ENCODE measurements at regions not wholly inside any gene's neighbourhood (a gene's known extent, or its start where the extent isn't known, plus 50 kb on each side); places are given as distances from the start of the nearest gene placed in this dataset.
"Not testable (repeated sequence)": the region's sequence is repeated elsewhere in the genome, so short reads cannot be mapped to it uniquely, and the experiment has no call there.

DNA sequence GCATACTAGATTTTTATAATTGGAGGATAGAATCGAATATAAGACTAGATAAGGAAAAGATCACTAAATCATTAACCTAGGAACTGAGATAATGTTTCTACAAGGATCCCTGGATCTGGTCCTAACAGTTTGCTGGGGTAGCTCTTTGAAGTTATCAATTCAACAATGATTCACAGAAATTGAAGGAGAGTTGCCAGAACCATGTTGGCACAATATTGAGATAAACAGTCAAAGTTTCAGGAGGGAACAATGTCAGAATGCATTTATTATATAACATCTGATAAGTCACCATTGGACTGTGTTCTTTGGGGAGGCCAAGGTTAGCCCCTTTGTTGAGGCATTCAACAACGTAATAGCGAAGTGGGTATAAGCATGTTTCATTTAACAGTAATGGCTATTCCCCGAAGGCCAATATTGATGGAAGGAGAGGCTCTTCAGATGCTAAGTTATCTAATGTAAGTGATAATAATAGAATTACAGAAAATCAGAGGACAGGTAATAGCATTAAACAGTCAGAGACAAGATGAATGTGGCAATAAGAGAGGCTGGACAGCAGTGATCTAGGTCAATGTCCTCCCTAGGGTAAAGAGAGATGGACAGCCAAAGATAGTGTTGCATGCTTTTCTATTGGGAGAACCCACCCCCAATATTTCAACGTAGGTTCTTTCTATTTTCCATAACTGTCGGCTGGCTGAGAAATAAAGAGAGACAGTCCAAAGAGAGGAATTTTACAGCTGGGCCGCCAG is 604.8 kb upstream of the GYPC start:
- no peaks in the 10 kb centered on the region for H3K36me3 ChIP-seq (ENCODE audit: control insufficient read depth in 3 of 3, insufficient read depth in 3 of 3, low read length in 3 of 3)
- H3K9ac ChIP-seq (ENCODE audit: low read depth in 1 of 3, low read length in 3 of 3) = no peak overlapping the region
- no peak overlapping the region for H3K4me3 ChIP-seq (ENCODE audit: low read length in 3 of 3)
- H3K9me3 ChIP-seq (ENCODE audit: control insufficient read depth in 3 of 3, low read length in 3 of 3) = no peaks in the 10 kb centered on the region
- no peaks in the 10 kb centered on the region for H3K4me1 ChIP-seq (ENCODE audit: control insufficient read depth in 3 of 3, insufficient read depth in 3 of 3, low read length in 3 of 3)
- H3K27me3 ChIP-seq (ENCODE audit: control insufficient read depth in 3 of 3, insufficient read depth in 3 of 3, low read length in 3 of 3) = no peaks in the 10 kb centered on the region
- no peak overlapping the region for H3K27ac ChIP-seq (ENCODE audit: low read depth, low read length)

DNA sequence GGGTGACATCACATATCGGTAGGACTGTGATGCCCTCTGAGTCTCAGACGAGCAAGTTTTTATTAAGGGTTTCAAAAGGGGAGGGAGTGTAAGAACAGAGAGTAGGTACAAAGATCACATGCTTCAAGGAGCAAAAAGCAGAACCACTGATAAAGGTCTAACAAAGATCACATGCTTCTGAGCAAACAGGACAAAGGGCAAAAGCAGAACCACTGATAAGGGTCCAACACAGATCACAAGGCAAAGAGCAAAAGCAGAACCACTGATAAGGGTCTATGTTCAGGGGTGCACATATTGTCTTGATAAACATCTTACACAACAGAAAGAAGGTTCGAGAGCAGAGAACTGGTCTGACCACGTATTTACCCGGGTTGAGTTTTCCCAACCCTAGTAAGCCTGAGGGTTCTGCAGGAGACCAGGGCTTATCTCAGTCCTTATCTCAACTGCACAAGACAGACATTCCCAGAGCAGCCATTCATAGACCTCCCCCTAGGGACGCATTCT is 604.2 kb upstream of the GYPC start:
- not testable (repeated sequence) for H3K9me3 ChIP-seq (ENCODE audit: control insufficient read depth in 3 of 3, low read length in 3 of 3); H3K27me3 ChIP-seq (ENCODE audit: control insufficient read depth in 3 of 3, insufficient read depth in 3 of 3, low read length in 3 of 3); H3K4me3 ChIP-seq (ENCODE audit: low read length in 3 of 3); H3K9ac ChIP-seq (ENCODE audit: low read depth in 1 of 3, low read length in 3 of 3); H3K4me1 ChIP-seq (ENCODE audit: control insufficient read depth in 3 of 3, insufficient read depth in 3 of 3, low read length in 3 of 3); H3K27ac ChIP-seq (ENCODE audit: low read depth, low read length); H3K36me3 ChIP-seq (ENCODE audit: control insufficient read depth in 3 of 3, insufficient read depth in 3 of 3, low read length in 3 of 3)

DNA sequence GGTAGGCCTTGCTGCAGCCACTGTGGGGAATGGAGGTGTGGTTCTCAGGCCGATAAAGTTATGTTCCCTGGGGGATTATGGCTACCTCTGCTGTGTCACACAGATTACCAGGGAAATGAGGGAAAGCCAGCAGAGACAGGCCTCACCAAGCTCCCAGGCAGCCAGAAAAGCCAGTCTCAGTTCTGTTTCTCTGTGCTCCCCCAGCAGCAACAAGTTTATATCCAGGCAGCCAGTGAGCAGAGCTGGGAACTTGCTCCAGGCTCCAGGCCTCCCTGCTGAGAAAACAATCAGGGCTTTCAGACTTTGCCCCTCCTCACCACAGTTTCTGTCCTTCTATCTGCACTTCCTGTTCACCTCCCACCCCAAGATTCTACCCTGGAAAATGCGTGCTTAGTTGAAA is 596.6 kb upstream of the GYPC start:
- H3K9me3 ChIP-seq (ENCODE audit: control insufficient read depth in 3 of 3, low read length in 3 of 3) = peaks cover 2 to 7% (median 3%) of the 10 kb centered on the region in 3 donors
- no peaks in the 10 kb centered on the region for H3K4me1 ChIP-seq (ENCODE audit: control insufficient read depth in 3 of 3, insufficient read depth in 3 of 3, low read length in 3 of 3)
- no peak overlapping the region for H3K27ac ChIP-seq (ENCODE audit: low read depth, low read length)
- H3K27me3 ChIP-seq (ENCODE audit: control insufficient read depth in 3 of 3, insufficient read depth in 3 of 3, low read length in 3 of 3) = no peaks in the 10 kb centered on the region
- H3K36me3 ChIP-seq (ENCODE audit: control insufficient read depth in 3 of 3, insufficient read depth in 3 of 3, low read length in 3 of 3) = no peaks in the 10 kb centered on the region
- H3K4me3 ChIP-seq (ENCODE audit: low read length in 3 of 3) = no peak overlapping the region
- no peak overlapping the region for H3K9ac ChIP-seq (ENCODE audit: low read depth in 1 of 3, low read length in 3 of 3)

DNA sequence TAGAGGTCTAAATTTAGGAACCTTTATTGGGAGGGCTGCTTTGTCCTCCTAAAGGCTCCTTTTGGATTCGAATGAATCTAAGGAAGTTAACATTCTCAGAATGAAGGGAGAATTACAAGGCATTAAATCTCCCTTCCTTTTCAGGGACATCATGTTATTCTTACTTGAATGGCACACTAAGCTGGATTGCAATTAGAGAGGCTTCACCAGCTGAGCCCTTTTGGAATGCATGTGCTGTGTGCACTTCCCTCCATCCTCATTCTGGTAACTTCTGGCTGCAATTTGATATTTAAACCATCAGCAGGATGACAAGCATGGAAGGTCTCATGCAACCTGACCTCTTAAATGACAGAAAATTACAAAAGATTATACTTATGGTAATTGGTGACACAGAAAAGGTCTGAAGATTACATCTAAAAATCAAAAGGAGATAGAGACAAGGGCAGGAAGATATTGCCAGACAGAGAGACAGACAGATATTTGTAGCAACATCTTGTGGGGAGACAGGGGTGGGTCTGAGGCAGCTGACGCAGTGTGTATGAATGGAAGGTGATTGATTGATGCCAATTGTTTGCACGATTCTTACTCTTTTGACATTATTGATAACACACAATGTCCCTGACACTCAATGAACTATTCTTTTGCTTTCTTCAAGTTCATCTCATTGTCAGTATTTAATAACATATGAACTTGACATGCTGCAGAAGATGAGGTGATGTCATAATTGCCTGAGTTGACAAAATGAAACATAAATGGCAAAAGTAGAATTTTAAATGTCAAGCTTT is 570.8 kb upstream of the GYPC start:
- H3K4me1 ChIP-seq (ENCODE audit: control insufficient read depth in 3 of 3, insufficient read depth in 3 of 3, low read length in 3 of 3) = no peaks in the 10 kb centered on the region
- no peaks in the 10 kb centered on the region for H3K9me3 ChIP-seq (ENCODE audit: control insufficient read depth in 3 of 3, low read length in 3 of 3)
- no peak overlapping the region for H3K27ac ChIP-seq (ENCODE audit: low read depth, low read length)
- no peak overlapping the region for H3K4me3 ChIP-seq (ENCODE audit: low read length in 3 of 3)
- no peaks in the 10 kb centered on the region for H3K36me3 ChIP-seq (ENCODE audit: control insufficient read depth in 3 of 3, insufficient read depth in 3 of 3, low read length in 3 of 3)
- H3K9ac ChIP-seq (ENCODE audit: low read depth in 1 of 3, low read length in 3 of 3) = no peak overlapping the region
- H3K27me3 ChIP-seq (ENCODE audit: control insufficient read depth in 3 of 3, insufficient read depth in 3 of 3, low read length in 3 of 3) = no peaks in the 10 kb centered on the region

DNA sequence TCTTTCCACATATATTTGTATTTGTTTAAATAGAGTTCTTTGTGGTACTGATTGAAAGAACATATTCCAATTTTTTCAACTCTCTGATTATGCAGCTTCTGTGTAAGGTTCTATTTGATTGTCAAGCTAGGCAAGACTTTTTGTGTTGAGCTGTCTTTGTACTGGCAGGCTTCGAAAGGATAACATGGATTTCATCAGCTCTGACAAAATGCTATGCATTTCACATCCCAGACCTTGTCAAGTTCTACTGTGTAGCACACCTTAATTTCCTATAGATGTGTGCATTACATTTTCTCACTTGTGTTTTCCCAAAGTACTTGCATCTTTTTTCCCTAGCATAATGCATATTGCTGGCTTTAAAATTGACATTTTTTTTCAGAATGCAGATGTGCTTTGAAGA is 555.0 kb upstream of the GYPC start:
- Histone ChIP-seq H3K27ac (ENCODE audit: low read depth, low read length) (no peak overlapping the region), H3K4me3 (ENCODE audit: low read length in 3 of 3) (no peak overlapping the region), H3K9me3 (ENCODE audit: control insufficient read depth in 3 of 3, low read length in 3 of 3) (no peaks in the 10 kb centered on the region), H3K27me3 (ENCODE audit: control insufficient read depth in 3 of 3, insufficient read depth in 3 of 3, low read length in 3 of 3) (no peaks in the 10 kb centered on the region), H3K36me3 (ENCODE audit: control insufficient read depth in 3 of 3, insufficient read depth in 3 of 3, low read length in 3 of 3) (no peaks in the 10 kb centered on the region), H3K4me1 (ENCODE audit: control insufficient read depth in 3 of 3, insufficient read depth in 3 of 3, low read length in 3 of 3) (no peaks in the 10 kb centered on the region), H3K9ac (ENCODE audit: low read depth in 1 of 3, low read length in 3 of 3) (no peak overlapping the region)

DNA sequence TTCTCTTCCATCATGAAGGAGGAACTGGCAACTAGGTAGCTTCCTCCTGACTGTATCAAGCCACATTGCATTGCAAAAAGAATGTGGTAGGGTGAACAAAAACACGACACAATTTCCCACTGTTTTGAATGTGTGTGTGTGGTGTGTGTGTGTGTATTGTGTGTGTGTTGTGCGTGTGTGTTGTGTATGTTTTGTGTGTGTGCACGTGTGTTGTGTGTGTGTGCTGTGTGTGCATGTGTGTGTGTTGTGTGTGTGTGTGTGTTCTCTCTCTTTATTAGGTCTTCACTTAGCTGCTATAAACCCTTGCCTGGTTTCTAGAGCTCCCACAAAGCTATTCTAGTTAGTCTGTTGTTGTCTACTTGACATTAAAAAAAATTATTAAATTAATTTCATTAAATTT is 550.0 kb upstream of the GYPC start:
- H3K27me3 ChIP-seq (ENCODE audit: control insufficient read depth in 3 of 3, insufficient read depth in 3 of 3, low read length in 3 of 3) = no peaks in the 10 kb centered on the region
- H3K4me3 ChIP-seq (ENCODE audit: low read length in 3 of 3) = no peak overlapping the region
- no peak overlapping the region for H3K9ac ChIP-seq (ENCODE audit: low read depth in 1 of 3, low read length in 3 of 3)
- H3K27ac ChIP-seq (ENCODE audit: low read depth, low read length) = no peak overlapping the region
- H3K4me1 ChIP-seq (ENCODE audit: control insufficient read depth in 3 of 3, insufficient read depth in 3 of 3, low read length in 3 of 3) = no peaks in the 10 kb centered on the region
- no peaks in the 10 kb centered on the region for H3K9me3 ChIP-seq (ENCODE audit: control insufficient read depth in 3 of 3, low read length in 3 of 3)
- no peaks in the 10 kb centered on the region for H3K36me3 ChIP-seq (ENCODE audit: control insufficient read depth in 3 of 3, insufficient read depth in 3 of 3, low read length in 3 of 3)

DNA sequence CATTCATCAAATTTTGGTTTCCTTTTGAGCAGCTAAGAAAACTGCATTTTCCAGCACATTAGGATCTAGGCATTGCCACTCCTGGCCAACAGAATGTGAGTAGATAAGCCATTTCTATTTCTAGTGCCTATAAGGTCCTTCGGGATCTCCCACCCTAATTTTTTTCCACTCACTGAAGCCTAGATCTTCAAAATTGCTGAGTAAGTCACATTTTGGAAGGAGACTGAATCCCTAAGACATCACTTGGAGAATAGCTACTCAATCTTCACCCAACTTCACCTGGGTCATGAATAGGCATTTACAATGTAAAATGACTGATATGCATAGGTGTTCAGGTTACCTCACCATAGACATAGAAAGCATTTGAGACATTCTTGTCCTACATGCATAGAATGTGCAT is 548.1 kb upstream of the GYPC start:
- Histone ChIP-seq H3K9ac (ENCODE audit: low read depth in 1 of 3, low read length in 3 of 3) (no peak overlapping the region), H3K4me1 (ENCODE audit: control insufficient read depth in 3 of 3, insufficient read depth in 3 of 3, low read length in 3 of 3) (no peaks in the 10 kb centered on the region), H3K36me3 (ENCODE audit: control insufficient read depth in 3 of 3, insufficient read depth in 3 of 3, low read length in 3 of 3) (no peaks in the 10 kb centered on the region), H3K27ac (ENCODE audit: low read depth, low read length) (no peak overlapping the region), H3K27me3 (ENCODE audit: control insufficient read depth in 3 of 3, insufficient read depth in 3 of 3, low read length in 3 of 3) (no peaks in the 10 kb centered on the region), H3K9me3 (ENCODE audit: control insufficient read depth in 3 of 3, low read length in 3 of 3) (no peaks in the 10 kb centered on the region), H3K4me3 (ENCODE audit: low read length in 3 of 3) (no peak overlapping the region)

DNA sequence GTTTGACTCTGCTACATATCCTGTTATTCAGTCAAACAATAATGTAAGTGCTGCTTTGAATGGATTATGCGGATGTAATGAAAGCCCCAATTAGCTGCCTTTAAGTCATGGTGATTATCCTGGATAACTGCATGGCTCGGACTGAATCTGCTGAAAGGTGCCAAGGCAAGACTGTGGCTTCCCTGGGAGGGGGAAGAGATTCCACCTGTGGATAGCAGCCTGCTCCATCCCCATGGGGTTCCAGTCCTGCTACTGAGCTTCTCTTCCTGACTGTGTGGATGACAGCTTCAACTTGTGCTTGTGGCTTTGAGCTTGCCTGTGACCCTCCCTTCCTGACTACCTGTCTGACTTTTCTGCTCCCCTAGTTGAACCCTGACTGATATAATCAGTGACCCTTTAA is 540.0 kb upstream of the GYPC start:
- H3K36me3 ChIP-seq (ENCODE audit: control insufficient read depth in 3 of 3, insufficient read depth in 3 of 3, low read length in 3 of 3) = no peaks in the 10 kb centered on the region
- no peak overlapping the region for H3K4me3 ChIP-seq (ENCODE audit: low read length in 3 of 3)
- H3K9ac ChIP-seq (ENCODE audit: low read depth in 1 of 3, low read length in 3 of 3) = no peak overlapping the region
- H3K27ac ChIP-seq (ENCODE audit: low read depth, low read length) = no peak overlapping the region
- H3K9me3 ChIP-seq (ENCODE audit: control insufficient read depth in 3 of 3, low read length in 3 of 3) = no peaks in the 10 kb centered on the region
- H3K27me3 ChIP-seq (ENCODE audit: control insufficient read depth in 3 of 3, insufficient read depth in 3 of 3, low read length in 3 of 3) = no peaks in the 10 kb centered on the region
- no peaks in the 10 kb centered on the region for H3K4me1 ChIP-seq (ENCODE audit: control insufficient read depth in 3 of 3, insufficient read depth in 3 of 3, low read length in 3 of 3)

DNA sequence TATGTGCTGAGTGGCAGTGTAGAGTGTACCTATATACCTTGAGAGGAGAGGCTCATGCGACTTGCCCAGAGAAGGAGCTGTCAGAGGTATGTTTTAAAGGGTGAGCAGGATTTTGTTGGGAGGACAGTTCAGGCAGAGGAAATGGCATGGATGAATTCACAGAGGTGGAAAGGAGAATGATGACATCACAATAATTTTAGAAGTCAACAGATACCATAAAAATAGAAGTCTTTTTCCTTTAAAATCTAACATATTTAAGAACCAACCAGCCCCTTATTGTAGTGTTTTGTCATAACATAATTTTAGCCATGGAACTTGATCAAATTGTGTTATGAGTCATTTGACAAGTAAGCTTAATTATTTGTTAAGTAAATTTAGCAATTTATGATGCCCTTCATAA is 538.1 kb upstream of the GYPC start:
- H3K9ac ChIP-seq (ENCODE audit: low read depth in 1 of 3, low read length in 3 of 3) = no peak overlapping the region
- H3K9me3 ChIP-seq (ENCODE audit: control insufficient read depth in 3 of 3, low read length in 3 of 3) = no peaks in the 10 kb centered on the region
- H3K4me3 ChIP-seq (ENCODE audit: low read length in 3 of 3) = no peak overlapping the region
- no peaks in the 10 kb centered on the region for H3K27me3 ChIP-seq (ENCODE audit: control insufficient read depth in 3 of 3, insufficient read depth in 3 of 3, low read length in 3 of 3)
- H3K27ac ChIP-seq (ENCODE audit: low read depth, low read length) = no peak overlapping the region
- H3K36me3 ChIP-seq (ENCODE audit: control insufficient read depth in 3 of 3, insufficient read depth in 3 of 3, low read length in 3 of 3) = no peaks in the 10 kb centered on the region
- H3K4me1 ChIP-seq (ENCODE audit: control insufficient read depth in 3 of 3, insufficient read depth in 3 of 3, low read length in 3 of 3) = no peaks in the 10 kb centered on the region

DNA sequence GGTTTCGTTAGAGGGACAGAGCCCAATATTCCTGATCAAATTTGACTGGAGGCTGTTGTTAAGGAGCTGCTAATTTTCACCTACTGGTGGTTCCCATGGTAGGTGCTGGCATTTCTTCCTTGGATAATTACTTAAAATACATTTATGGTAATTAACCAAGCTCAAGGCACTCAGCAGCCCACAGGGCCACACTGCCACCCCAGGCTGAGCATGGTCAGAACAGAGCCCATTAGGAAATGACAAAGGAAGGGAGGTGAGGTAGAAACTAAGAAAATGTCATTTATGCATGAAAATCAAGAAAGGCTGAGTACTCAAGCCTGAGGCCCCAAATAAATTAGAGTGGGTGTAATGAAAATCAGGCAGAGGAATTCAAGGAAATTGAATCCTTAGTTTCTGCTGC is 510.2 kb upstream of the GYPC start:
- Histone ChIP-seq H3K36me3 (ENCODE audit: control insufficient read depth in 3 of 3, insufficient read depth in 3 of 3, low read length in 3 of 3) (no peaks in the 10 kb centered on the region), H3K4me3 (ENCODE audit: low read length in 3 of 3) (no peak overlapping the region), H3K27me3 (ENCODE audit: control insufficient read depth in 3 of 3, insufficient read depth in 3 of 3, low read length in 3 of 3) (no peaks in the 10 kb centered on the region), H3K9me3 (ENCODE audit: control insufficient read depth in 3 of 3, low read length in 3 of 3) (peaks cover 0 to 7% (median 0%) of the 10 kb centered on the region in 3 donors), H3K9ac (ENCODE audit: low read depth in 1 of 3, low read length in 3 of 3) (no peak overlapping the region), H3K4me1 (ENCODE audit: control insufficient read depth in 3 of 3, insufficient read depth in 3 of 3, low read length in 3 of 3) (no peaks in the 10 kb centered on the region), H3K27ac (ENCODE audit: low read depth, low read length) (no peak overlapping the region)
